T-helper 2 cell (primary cell): ENCODE measurements at regions not wholly inside any gene's neighbourhood (a gene's known extent, or its start where the extent isn't known, plus 50 kb on each side); places are given as distances from the start of the nearest gene placed in this dataset.
"Not testable (repeated sequence)": the region's sequence is repeated elsewhere in the genome, so short reads cannot be mapped to it uniquely, and the experiment has no call there.

Experiments used
- DNase-seq, 5 experiments: peaks; one replicate each; pipeline versions ENCODE4 v3.0.0 to v3.0.0-alpha.2; 2012 to 2022

GRCh38 chr3:125697979-125698640 is 102.8 kb upstream of the OSBPL11 start:
- peak in 2 of 5 experiments; percentile 48 to 79 for DNase-seq

GRCh38 chr3:125715651-125716050 is 120.4 kb upstream of the OSBPL11 start:
- no peak for DNase-seq

GRCh38 chr3:125732151-125732550 is 136.9 kb upstream of the OSBPL11 start:
- DNase-seq: not testable (repeated sequence)

GRCh38 chr3:125741991-125742718 is 146.9 kb upstream of the OSBPL11 start:
- DNase-seq: not testable (repeated sequence)

GRCh38 chr3:125742845-125743244 is 147.5 kb upstream of the OSBPL11 start:
- DNase-seq: peak in 2 of 5 experiments; percentile 9 to 87

- DNase-seq: peak in 1 of 5 experiments; percentile 32
These were observed 161.8 kb upstream of the OSBPL11 start for GRCh38 chr3:125757050-125757449.

GRCh38 chr3:125758641-125759130 is 163.4 kb upstream of the OSBPL11 start:
- not testable (repeated sequence) for DNase-seq

- peak in 1 of 5 experiments; percentile 77 for DNase-seq
These were observed 167.3 kb upstream of the OSBPL11 start for GRCh38 chr3:125762601-125763000.

- peak; percentile 49 to 57 (median 54) for DNase-seq
These were observed 171.1 kb upstream of the OSBPL11 start for GRCh38 chr3:125766285-125766826.

- DNase-seq: peak in 2 of 5 experiments; percentile 3 to 40
These were observed 171.6 kb upstream of the OSBPL11 start for GRCh38 chr3:125766931-125767330.

GRCh38 chr3:125767641-125768040 is 172.3 kb upstream of the OSBPL11 start:
- DNase-seq: no peak

GRCh38 chr3:125768821-125769220 is 173.5 kb upstream of the OSBPL11 start:
- not testable (repeated sequence) for DNase-seq

GRCh38 chr3:125771506-125771905 is 176.2 kb upstream of the OSBPL11 start:
- not testable (repeated sequence) for DNase-seq

- not testable (repeated sequence) for DNase-seq
These were observed 179.2 kb upstream of the OSBPL11 start for GRCh38 chr3:125774433-125775034.

- not testable (repeated sequence) for DNase-seq
These were observed 179.8 kb upstream of the OSBPL11 start for GRCh38 chr3:125775106-125775505.

GRCh38 chr3:125775606-125776294 is 180.5 kb upstream of the OSBPL11 start:
- not testable (repeated sequence) for DNase-seq

GRCh38 chr3:125779276-125779675 is 184.0 kb upstream of the OSBPL11 start:
- not testable (repeated sequence) for DNase-seq

- DNase-seq: not testable (repeated sequence)
These were observed 184.6 kb upstream of the OSBPL11 start for GRCh38 chr3:125779918-125780317.

- not testable (repeated sequence) for DNase-seq
These were observed 186.4 kb upstream of the OSBPL11 start for GRCh38 chr3:125781678-125782077.

- not testable (repeated sequence) for DNase-seq
These were observed 178.7 kb upstream of the ROPN1B start for GRCh38 chr3:125790312-125790711.

- DNase-seq: not testable (repeated sequence)
These were observed 178.0 kb upstream of the ROPN1B start for GRCh38 chr3:125791021-125791420.

GRCh38 chr3:125810010-125810409 is 159.0 kb upstream of the ROPN1B start:
- DNase-seq: not testable (repeated sequence)
